AG09319 (cell line): ENCODE measurements at regions not wholly inside any gene's neighbourhood (a gene's known extent, or its start where the extent isn't known, plus 50 kb on each side); places are given as distances from the start of the nearest gene placed in this dataset.
"Not testable (repeated sequence)": the region's sequence is repeated elsewhere in the genome, so short reads cannot be mapped to it uniquely, and the experiment has no call there.

Source experiments
- DNase-seq: peaks from one replicate; pipeline ENCODE4 v3.0.0-alpha.2; 2010; ENCODE audit warnings: low read depth; ENCODE audit errors: extremely low read depth
- TF ChIP-seq, protein P1 (sequence below): IDR thresholded peaks from 2 replicates; pipeline ENCODE4 v1.5.1; 2011; ENCODE audit warnings: low read depth, mild to moderate bottlenecking, inconsistent platforms, low read length, moderate library complexity

DNA sequence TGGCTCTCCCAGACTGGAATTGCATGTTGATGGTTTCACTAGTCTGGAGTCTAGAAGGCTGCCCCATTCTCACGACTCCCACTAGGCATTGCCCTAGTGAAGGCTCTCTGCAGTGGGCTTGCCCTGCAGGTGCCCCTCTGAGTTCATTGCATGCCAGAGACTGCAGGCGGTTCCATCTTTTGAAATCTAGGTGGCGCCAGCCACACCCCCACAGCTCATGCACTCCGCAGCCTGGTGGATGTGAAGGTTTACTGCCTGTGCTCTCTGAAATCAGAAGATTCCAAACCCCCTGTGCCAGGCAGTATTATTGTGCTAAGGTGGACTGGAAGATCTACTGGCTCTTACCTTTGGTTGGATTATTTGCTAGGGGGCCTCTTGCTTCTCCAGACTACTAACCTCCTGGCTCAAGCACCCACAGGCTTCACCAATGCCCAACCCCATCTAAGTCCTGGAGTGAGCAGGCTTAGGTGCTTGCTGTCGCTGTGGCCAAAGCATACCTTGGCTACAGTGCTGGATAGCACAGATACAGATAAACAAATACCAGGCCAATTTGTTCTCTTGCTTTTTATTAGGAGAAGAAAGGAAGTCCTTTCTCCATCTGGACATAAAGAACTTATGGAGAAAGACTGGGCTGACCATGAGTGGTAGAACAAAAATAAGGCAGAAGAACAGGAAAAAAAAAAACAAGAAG, 83.5 kb upstream of the SIM2 start:
- DNase-seq, result no peak
- TF ChIP-seq, protein P1, sequence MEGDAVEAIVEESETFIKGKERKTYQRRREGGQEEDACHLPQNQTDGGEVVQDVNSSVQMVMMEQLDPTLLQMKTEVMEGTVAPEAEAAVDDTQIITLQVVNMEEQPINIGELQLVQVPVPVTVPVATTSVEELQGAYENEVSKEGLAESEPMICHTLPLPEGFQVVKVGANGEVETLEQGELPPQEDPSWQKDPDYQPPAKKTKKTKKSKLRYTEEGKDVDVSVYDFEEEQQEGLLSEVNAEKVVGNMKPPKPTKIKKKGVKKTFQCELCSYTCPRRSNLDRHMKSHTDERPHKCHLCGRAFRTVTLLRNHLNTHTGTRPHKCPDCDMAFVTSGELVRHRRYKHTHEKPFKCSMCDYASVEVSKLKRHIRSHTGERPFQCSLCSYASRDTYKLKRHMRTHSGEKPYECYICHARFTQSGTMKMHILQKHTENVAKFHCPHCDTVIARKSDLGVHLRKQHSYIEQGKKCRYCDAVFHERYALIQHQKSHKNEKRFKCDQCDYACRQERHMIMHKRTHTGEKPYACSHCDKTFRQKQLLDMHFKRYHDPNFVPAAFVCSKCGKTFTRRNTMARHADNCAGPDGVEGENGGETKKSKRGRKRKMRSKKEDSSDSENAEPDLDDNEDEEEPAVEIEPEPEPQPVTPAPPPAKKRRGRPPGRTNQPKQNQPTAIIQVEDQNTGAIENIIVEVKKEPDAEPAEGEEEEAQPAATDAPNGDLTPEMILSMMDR, result no peak; the same call in 1 of the 2 replicates

DNA sequence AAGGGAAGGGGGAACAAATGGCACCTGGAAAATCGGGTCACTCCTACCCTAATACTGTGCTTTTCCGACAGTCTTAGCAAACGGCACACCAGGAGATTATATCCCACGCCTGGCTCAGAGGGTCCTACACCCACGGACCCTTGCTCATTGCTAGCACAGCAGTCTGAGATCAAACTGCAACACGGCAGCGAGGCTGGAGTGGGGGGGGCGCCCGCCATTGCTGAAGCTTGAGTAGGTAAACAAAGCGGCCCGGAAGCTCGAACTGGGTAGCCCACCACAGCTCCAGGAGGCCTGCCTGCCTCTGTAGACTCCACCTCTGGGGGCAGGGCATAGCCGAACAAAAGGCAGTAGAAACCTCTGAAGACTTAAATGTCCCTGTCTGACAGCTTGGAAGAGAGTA, 82.1 kb upstream of the SIM2 start:
- DNase-seq, result not testable (repeated sequence)

DNA sequence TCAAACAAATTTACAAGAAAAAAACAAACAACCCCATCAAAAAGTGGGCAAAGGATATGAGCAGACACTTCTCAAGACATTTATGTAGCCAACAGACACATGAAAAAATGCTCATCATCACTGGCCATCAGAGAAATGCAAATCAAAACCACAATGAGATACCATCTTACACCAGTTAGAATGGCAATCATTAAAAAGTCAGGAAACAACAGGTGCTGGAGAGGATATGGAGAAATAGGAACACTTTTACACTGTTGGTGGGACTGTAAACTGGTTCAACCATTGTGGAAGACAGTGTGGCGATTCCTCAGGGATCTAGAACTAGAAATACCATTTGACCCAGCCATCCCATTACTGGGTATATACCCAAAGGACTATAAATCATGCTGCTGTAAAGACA, 77.1 kb upstream of the SIM2 start:
- DNase-seq, result not testable (repeated sequence)

DNA sequence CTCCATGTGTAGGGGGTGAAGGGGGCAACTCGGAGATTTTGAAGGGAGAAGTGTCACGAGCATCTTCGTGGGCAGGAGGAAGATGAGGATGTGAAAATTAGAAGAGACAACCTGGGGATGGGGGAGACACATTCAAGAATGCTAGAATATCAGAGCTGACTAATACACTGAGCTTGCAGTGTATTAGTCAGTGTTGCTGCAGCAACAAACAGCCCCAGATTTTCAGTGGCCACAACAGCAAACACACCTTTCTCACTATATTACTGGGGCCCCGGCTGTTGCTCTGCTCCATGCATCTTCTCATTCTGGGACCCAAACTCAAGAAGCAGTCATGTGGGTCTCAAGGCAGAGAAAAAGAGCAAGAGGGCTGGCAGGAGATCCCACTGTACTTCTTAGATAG, 74.8 kb upstream of the SIM2 start:
- DNase-seq, result no peak
- TF ChIP-seq, protein P1, result no peak

DNA sequence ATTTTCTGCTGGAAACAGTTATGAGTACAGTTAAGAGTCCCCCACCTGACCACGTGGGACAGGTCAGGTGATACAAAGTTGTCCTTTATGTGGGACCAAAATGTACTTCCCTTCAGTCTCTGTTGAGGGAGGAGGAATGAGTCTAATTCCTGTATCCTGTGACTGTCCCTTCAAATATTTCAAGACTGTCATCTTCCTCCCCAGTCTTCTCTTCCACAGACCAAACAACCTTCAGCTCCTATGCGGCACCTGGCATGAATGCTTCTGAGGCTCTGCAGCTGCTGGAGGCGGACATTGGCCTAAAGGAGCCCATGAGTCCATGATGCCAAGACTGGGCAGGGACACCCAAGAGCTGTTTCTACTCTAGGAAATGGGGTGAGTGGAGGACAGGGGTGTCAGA, 72.1 kb upstream of the SIM2 start:
- DNase-seq, result no peak
- TF ChIP-seq, protein P1, result no peak

DNA sequence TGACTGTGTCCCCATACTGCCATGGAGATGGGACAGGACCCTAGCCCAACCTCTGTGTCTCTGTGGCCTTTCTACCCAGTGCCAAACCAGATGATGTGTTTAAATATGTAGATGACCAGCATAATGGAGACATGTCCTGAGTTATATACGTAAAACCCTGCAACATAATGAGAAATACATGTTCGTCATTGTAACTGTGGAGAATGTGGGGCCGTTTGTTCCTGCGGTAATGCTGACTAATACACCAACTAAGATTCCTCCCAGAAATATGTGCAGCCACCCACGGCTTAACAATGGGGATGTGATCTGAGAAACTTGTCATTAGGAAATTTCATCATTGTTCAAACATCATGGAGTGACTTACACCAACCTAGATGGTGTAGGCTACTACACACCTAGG, 71.7 kb upstream of the SIM2 start:
- DNase-seq, result no peak
- TF ChIP-seq, protein P1, result no peak

DNA sequence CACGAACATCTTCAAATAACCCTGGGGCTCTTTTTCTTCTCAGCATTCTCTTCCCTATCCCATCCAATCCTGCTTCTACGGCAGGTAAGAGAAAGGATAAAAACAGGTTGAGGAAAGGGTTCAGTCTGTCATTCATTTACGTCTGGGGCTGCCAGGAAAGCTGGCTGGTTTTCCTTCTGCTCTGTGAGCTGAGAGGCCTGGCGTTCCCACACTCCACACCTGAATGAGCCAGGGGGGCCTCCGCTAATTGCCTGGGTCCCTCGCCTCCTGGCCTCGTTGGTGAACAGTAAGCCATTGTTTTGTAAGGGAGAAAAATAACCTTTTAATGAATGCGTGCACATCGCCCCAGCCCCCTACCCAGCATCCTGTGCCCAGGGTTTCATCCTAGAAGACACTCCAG, 70.8 kb upstream of the SIM2 start:
- no peak for DNase-seq

DNA sequence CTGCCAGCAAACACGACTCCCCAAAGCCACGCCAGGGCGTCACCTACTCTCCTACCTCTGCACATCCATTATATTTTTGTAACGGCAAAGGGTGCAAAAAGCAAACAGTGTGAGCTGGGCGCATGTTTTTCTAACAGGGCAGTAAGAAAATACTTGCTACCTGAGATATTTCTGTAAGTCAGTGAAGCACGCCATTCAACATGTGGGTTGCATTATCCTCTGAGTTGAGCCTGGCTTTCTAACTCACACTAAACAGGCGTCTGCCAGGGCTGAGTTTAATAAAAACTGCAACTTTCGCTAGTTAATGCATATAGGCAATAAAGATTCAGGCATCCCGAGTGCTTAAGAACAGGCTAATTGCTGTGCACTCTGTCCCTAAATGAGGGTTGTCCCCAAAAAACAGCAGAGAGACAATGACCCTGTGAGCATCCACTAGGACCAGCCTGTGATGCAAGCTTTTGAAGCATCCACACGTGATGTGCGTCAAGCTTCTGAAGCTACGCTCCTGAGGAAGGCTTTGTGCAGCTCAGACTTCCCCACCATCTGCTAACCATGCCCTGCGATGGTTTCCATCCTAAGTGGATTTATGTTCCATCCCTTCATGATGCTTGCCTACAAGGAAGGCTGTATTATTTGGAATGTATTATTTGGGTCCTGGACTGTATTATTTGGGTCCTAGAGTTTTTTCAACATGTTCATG, 70.0 kb upstream of the SIM2 start:
- no peak for DNase-seq
- TF ChIP-seq, protein P1, result no peak

More for the DNA sequence above, 70.8 kb upstream of the SIM2 start:
- TF ChIP-seq, protein P1, result no peak
